HG03439 (cell line): ENCODE measurements at regions not wholly inside any gene's neighbourhood (a gene's known extent, or its start where the extent isn't known, plus 50 kb on each side); places are given as distances from the start of the nearest gene placed in this dataset.
"Not testable (repeated sequence)": the region's sequence is repeated elsewhere in the genome, so short reads cannot be mapped to it uniquely, and the experiment has no call there.

Experiments
- ATAC-seq: cut with Tn5 transposase; IDR thresholded peaks from one replicate; pipeline ENCODE4 v1.9.1; 2021; ENCODE audit warnings: mild to moderate bottlenecking, moderate library complexity; ENCODE audit not compliant: unreplicated experiment

DNA sequence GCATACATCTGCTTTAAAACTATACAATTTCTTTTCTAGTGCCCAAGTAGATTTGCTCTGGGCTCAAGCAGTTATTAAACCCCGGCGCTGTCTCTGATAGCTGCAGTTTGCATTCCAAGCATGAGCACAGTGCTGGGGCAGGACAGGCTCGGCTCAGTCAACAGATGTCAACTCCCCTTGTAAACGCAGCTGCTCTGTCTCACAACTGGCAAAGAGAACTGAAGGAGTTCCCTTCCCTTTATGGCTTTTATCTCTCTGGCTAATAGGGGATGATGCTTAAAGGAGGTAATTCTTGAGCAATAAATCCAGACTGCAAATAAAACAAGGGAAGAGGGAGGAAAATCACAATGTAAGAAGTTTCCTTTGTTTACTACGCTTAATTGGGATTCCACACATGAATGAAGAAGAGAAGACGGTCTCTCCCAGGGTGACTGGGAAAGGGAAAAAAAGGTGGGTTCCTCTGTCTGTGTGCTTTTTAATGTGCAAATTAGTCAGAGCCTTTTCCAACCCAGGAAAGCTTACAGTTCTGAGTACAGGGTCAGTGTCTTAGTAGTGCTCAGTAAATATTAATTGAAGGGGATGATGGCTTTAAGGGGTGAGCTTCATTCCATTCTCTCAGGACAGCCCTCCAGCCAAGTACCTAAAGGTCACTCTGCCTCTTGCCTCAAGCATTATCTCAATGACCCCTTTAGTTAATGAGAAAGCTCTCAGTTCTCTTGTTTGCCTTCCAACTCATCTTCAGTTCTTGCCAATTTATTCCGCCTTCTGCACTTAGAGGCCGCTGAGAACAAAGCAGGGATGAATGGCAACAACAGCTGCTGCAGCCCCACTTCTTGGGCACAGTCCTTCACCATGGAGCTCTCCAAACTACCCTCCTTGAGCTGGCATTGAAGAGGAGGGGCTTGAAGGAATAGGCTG is 155.7 kb upstream of the JADE1 start:
- no peak for ATAC-seq

GRCh38 chr4:128649575-128650205 is 159.8 kb upstream of the JADE1 start:
- ATAC-seq = no peak

GRCh38 chr4:128649161-128649560 is 160.3 kb upstream of the JADE1 start:
- no peak for ATAC-seq

DNA sequence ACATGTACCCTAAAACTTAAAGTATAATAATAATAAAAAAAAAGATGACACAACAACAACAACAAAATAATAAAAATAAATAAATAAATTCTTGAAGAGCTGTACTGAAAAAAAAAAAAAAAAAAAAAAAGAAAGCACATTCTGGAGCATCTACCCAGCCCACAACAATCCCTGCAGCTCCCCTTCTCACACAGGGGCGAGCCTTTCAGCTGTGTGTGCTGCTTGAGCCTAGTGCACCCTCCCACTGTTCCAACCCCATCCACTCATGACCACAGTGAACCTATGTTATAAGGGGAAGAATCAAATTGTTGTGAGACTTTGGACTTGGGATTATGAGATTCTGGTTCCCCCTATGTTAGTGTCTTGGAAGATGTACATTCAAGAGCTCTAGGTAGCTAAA is 161.5 kb upstream of the JADE1 start:
- no peak for ATAC-seq

GRCh38 chr4:128646893-128647292 is 162.6 kb upstream of the JADE1 start:
- ATAC-seq = not testable (repeated sequence)

GRCh38 chr4:128644693-128645654 is 164.5 kb upstream of the JADE1 start:
- not testable (repeated sequence) for ATAC-seq

GRCh38 chr4:128644107-128644506 is 165.4 kb upstream of the JADE1 start:
- ATAC-seq = not testable (repeated sequence)

DNA sequence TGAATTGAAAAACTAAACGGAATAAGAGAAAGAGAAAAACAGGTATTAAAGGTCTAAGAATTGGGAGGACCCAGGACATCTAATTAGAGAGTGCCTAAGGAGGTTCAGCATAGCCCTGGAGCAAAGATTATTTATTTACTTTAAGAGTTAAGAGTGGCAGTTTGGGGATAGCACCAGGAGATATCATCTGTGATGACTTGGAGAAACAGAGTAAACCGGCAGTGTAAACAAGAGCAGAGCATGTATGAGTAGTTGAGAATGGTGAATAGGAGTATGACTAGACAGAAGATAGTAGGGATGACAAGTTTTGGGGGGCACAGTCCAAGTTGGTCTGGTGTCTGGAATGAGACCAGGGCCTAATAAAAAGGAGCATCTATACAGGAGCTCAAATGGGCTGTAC is 167.9 kb upstream of the JADE1 start:
- not testable (repeated sequence) for ATAC-seq

- no peak for ATAC-seq
Measured at GRCh38 chr4:128639541-128640270, 169.8 kb upstream of the JADE1 start.

GRCh38 chr4:128636906-128637305 is 172.6 kb upstream of the JADE1 start:
- no peak for ATAC-seq

DNA sequence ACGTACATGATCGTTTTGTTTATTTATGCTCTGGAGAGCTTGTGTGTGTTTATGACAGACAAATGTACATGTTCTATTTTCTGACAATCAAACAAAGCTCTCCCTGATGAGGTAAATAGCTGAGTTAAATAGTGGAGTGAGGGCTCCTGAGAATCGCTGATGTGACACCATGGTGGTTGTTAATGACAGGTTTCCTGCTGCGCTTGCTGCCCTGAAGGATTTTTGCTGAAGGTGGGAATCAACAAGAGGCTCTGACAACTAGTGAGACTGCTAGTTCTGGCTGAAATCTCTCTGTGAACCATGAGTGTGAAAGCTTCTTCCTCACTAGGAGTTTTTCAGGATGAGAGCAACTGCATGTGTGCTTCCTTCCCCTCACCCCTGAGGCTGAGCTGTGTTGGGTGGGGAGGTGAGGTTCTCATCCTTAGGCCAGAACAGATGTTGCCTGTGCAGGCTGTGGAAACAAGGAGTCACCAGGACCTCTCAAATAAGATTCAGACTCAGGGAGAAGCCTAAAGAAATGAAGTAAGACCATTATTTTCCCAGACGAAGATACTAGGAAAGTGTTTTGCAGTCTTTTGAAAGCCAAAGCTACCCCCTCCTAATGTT is 173.4 kb upstream of the JADE1 start:
- ATAC-seq = no peak

GRCh38 chr4:128635141-128635954 is 174.2 kb upstream of the JADE1 start:
- ATAC-seq = no peak

- no peak for ATAC-seq
Measured at GRCh38 chr4:128633067-128633466, 176.4 kb upstream of the JADE1 start.

GRCh38 chr4:128630871-128631270 is 178.6 kb upstream of the JADE1 start:
- ATAC-seq = no peak

GRCh38 chr4:128623508-128624215 is 185.8 kb upstream of the JADE1 start:
- ATAC-seq = no peak

GRCh38 chr4:128620279-128620965 is 189.1 kb upstream of the JADE1 start:
- not testable (repeated sequence) for ATAC-seq

DNA sequence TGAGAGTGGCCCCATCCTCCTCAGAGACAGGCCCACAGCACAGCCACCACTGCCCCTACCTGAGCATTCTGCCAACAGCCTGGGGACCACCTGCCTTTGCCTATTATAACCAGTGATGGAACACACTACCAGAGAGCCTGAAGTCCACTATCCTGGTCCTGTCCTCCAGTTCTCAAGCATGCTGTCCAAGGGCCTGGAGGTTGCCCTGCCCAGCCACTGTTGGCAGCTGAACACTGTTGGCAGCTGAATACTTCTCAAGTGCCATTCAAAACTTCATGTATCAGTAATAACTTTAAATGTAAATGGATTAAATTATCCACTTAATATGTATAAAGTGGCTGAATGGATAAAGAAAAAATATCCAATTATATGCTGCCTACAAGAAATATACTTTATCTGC is 194.3 kb upstream of the JADE1 start:
- no peak for ATAC-seq

- no peak for ATAC-seq
Measured at GRCh38 chr4:128608006-128608405, 201.5 kb upstream of the JADE1 start.
